Heart left ventricle (tissue), 16 donors: ENCODE measurements at regions not wholly inside any gene's neighbourhood (a gene's known extent, or its start where the extent isn't known, plus 50 kb on each side); places are given as distances from the start of the nearest gene placed in this dataset.

Source experiments
- ATAC-seq, 4 donors: fragments of 200-7000 bp; cut with Tn5 transposase; one replicate each; pipeline ENCODE4 v1.9.1; 2020 to 2022; ENCODE audit warnings: moderate library complexity in 4 of 4, mild to moderate bottlenecking in 3 of 4, moderate number of reproducible peaks in 1 of 4
- DNase-seq, 5 donors: peaks; one replicate each; pipeline ENCODE4 v3.0.0-alpha.2; 2020
- H3K27ac ChIP-seq, 12 donors: fragments of 200-600 bp; sonication (generic) in 4 of 12; one replicate each; pipeline versions ENCODE4 v1.5.0 to v1.8.0; 2016 to 2022; ENCODE audit warnings: mild to moderate bottlenecking in 2 of 12
- H3K27me3 ChIP-seq, 9 donors: fragments of 200-600 bp; sonication (generic) in 2 of 9; one replicate each; pipeline versions ENCODE4 v1.5.1 to v1.8.0; 2016 to 2022; ENCODE audit warnings: mild to moderate bottlenecking in 3 of 9
- H3K36me3 ChIP-seq, 9 donors: fragments of 200-600 bp; sonication (generic) in 2 of 9; one replicate each; pipeline versions ENCODE4 v1.5.0 to v1.8.0; 2018 to 2022; ENCODE audit warnings: mild to moderate bottlenecking in 2 of 9
- H3K4me1 ChIP-seq, 12 donors: fragments of 200-600 bp; sonication (generic) in 4 of 12; one replicate each; pipeline versions ENCODE4 v1.5.0 to v1.8.0; 2016 to 2022; ENCODE audit warnings: mild to moderate bottlenecking in 3 of 12
- H3K4me3 ChIP-seq, 12 donors: fragments of 200-600 bp; sonication (generic) in 4 of 12; one replicate each; pipeline versions ENCODE4 v1.5.0 to v1.8.0; 2017 to 2022; ENCODE audit warnings: mild to moderate bottlenecking in 9 of 12, moderate library complexity in 4 of 12
- H3K9me3 ChIP-seq, 12 donors: fragments of 200-600 bp; sonication (generic) in 4 of 12; one replicate each; pipeline versions ENCODE4 v1.5.0 to v1.8.0; 2016 to 2022; ENCODE audit warnings: mild to moderate bottlenecking in 1 of 12
- CTCF ChIP-seq, 12 donors: fragments of 200-600 bp; sonication (generic) in 4 of 12; IDR thresholded peaks; one replicate each; pipeline versions ENCODE4 v1.5.0 to v1.8.0; 2018 to 2022; ENCODE audit warnings: antibody characterized with exemption in 12 of 12, mild to moderate bottlenecking in 5 of 12
- POLR2A ChIP-seq, 2 donors: fragments of 450-650 bp; IDR thresholded peaks; one replicate each; pipeline ENCODE4 v1.6.1; 2017; ENCODE audit warnings: antibody characterized with exemption in 2 of 2, mild to moderate bottlenecking in 2 of 2, moderate library complexity in 2 of 2
- WGBS, 4 donors: extraction: QIAGEN DNeasy Blood & Tissue Kit in 2 of 4; methylation state at CpG; one replicate each; pipeline versions ENCODE4 v1.1.5 to v1.1.7; 2013 to 2018; 5-methylcytosine and 5-hydroxymethylcytosine counted together
- intact Hi-C, 10 donors: fragments of 100-400 bp; cut with DNase I; formaldehyde crosslinking; loops; one replicate each; pipeline versions ENCODE4 v1.11.1 to v1.14.2; 2022
- donor health status: ischemic (EF 13 %, LVEDD 7.1; RV severe dilation, severe dysfunction).
- donor health status: healthy with polysubstance abuse.
- donor health status: DM: no; HTN: yes; CAD: no.
- donor health status: DM: no; HTN: no; CAD: no.
- donor health status: ischemic (EF 25% LVEDD 6.9; RV normal size, moderate dysfunction).
- donor health status: ischemic (EF 25% LVEDD 5.7; RV mildly dilated, moderate dysfunction).
- donor health status: healthy.
- donor health status: DM: yes; HTN: yes; CAD: no.
- donor health status: ischemic (EF 35%, LVEDD 5.7; RV mildly dilated, moderate dysfunction).
- donor health status: nonischemic (EF 11% LVEDD 7.7; RV severe dilation, severe dysfunction).
- donor health status: DM: yes; HTN: yes; CAD: no.
- donor health status: PGD.
- donor health status: ischemic (EF 29% LVEDD 5.4; RV normal size, mild dysfunction).
- donor health status: nonischemic (EF 23%, LVEDD 6.1; RV moderate dilation, normal function).

GRCh38 chr2:220134756-220135534 is 507.5 kb downstream of the SLC4A3 start:
- TF ChIP-seq CTCF (IDR thresholded peaks at IDR 0.05) (no peak), POLR2A (IDR thresholded peaks at IDR 0.05) (no peak)
- DNase-seq (no peak), ATAC-seq (no peak)
- Histone ChIP-seq H3K36me3 (no peaks in the 10 kb centered on the region), H3K4me3 (no peak overlapping the region), H3K27ac (no peak overlapping the region), H3K9me3 (peaks cover 0 to 14% (median 0%) of the 10 kb centered on the region in 12 donors), H3K4me1 (no peaks in the 10 kb centered on the region), H3K27me3 (no peaks in the 10 kb centered on the region)
- intact Hi-C loops, result no loop called here
- WGBS, 4 donors, result 69 to 82% (median 73%) methylated on average over 6 of the region's 6 CpGs

- Histone ChIP-seq H3K4me3 (no peak overlapping the region), H3K4me1 (no peaks in the 10 kb centered on the region), H3K27me3 (no peaks in the 10 kb centered on the region), H3K9me3 (peaks cover 0 to 8% (median 0%) of the 10 kb centered on the region in 12 donors), H3K27ac (no peak overlapping the region), H3K36me3 (no peaks in the 10 kb centered on the region)
- intact Hi-C loops, result no loop called here
- no peak for DNase-seq
- no peak for ATAC-seq
- 61 to 73% (median 65%) methylated on average over 2 of the region's 2 CpGs for WGBS, 4 donors
- TF ChIP-seq POLR2A (IDR thresholded peaks at IDR 0.05), result no peak
- no peak for TF ChIP-seq CTCF (IDR thresholded peaks at IDR 0.05)
Measured at GRCh38 chr2:220143336-220143735, 515.9 kb downstream of the SLC4A3 start.

- H3K9me3 ChIP-seq, result peaks cover 0 to 8% (median 0%) of the 10 kb centered on the region in 12 donors
- DNase-seq (no peak), ATAC-seq (no peak)
- 76 to 88% (median 81%) methylated on average over 2 of the region's 2 CpGs for WGBS, 4 donors
- intact Hi-C loops, result no loop called here
- H3K4me3 ChIP-seq, result no peak overlapping the region
- no peaks in the 10 kb centered on the region for H3K27me3 ChIP-seq
- TF ChIP-seq POLR2A (IDR thresholded peaks at IDR 0.05), result no peak
- no peak for TF ChIP-seq CTCF (IDR thresholded peaks at IDR 0.05)
- H3K36me3 ChIP-seq, result no peaks in the 10 kb centered on the region
- H3K4me1 ChIP-seq, result no peaks in the 10 kb centered on the region
- H3K27ac ChIP-seq, result no peak overlapping the region
Measured at GRCh38 chr2:220144411-220144810, 517.0 kb downstream of the SLC4A3 start.

GRCh38 chr2:220147161-220148038 is 520.0 kb downstream of the SLC4A3 start:
- Histone ChIP-seq H3K36me3 (no peaks in the 10 kb centered on the region), H3K9me3 (no peaks in the 10 kb centered on the region), H3K27me3 (no peaks in the 10 kb centered on the region), H3K4me1 (no peaks in the 10 kb centered on the region), H3K27ac (no peak overlapping the region), H3K4me3 (no peak overlapping the region)
- TF ChIP-seq CTCF (IDR thresholded peaks at IDR 0.05) (no peak), POLR2A (IDR thresholded peaks at IDR 0.05) (no peak)
- DNase-seq (no peak), ATAC-seq (no peak)
- WGBS, 4 donors, result 80 to 88% (median 85%) methylated on average over 7 of the region's 7 CpGs
- intact Hi-C loops, result no loop called here
